ENCODE measurements at regions not wholly inside any gene's neighbourhood (a gene's known extent, or its start where the extent isn't known, plus 50 kb on each side); places are given as distances from the start of the nearest gene placed in this dataset.

DNA sequence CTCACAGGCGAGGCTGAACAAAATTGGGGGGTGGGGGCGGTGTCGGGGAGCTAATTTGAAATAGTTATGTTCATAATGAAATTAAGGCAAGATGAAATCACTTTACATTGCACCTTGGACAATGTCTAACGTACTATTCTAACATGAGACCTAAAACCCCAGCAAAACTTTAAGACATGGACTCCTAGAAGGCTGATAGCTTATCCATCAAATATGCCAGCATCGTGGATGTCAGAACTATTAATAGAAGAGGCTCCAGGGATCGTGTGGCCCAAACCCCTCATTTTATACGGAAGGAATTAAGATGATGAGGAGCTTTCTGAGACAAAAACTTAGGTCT is 279.6 kb downstream of the SOX9 start:
- no peak overlapping the region for H3K4me3 ChIP-seq (ENCODE audit: low read depth, low read length)
- no peak for DNase-seq (ENCODE audit: low read depth)
- TF ChIP-seq, protein P1, sequence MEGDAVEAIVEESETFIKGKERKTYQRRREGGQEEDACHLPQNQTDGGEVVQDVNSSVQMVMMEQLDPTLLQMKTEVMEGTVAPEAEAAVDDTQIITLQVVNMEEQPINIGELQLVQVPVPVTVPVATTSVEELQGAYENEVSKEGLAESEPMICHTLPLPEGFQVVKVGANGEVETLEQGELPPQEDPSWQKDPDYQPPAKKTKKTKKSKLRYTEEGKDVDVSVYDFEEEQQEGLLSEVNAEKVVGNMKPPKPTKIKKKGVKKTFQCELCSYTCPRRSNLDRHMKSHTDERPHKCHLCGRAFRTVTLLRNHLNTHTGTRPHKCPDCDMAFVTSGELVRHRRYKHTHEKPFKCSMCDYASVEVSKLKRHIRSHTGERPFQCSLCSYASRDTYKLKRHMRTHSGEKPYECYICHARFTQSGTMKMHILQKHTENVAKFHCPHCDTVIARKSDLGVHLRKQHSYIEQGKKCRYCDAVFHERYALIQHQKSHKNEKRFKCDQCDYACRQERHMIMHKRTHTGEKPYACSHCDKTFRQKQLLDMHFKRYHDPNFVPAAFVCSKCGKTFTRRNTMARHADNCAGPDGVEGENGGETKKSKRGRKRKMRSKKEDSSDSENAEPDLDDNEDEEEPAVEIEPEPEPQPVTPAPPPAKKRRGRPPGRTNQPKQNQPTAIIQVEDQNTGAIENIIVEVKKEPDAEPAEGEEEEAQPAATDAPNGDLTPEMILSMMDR (IDR thresholded peaks at IDR 0.05; ENCODE audit: control insufficient read depth, extremely low read depth, insufficient read depth), result no peak

DNA sequence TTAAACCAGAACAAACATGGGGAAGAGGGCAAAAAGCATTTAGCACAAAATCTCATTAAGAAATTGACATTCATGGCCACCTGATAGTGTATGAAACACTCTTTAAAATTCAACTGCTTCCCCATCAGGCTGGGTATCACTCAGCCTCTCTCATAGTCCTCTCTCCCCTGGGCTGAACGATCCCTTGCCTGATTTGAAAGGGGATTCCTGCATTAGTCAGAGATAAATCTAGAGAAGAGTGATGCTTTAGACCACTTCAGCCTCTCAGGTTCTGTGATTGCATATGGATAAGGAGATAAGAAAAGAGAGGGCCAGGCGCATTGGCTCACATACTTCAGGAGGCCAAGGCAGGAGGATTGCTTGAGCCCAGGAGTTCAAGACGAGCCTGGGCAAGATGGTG is 280.0 kb downstream of the SOX9 start:
- no peak for DNase-seq (ENCODE audit: low read depth)
- TF ChIP-seq, protein P1 (IDR thresholded peaks at IDR 0.05; ENCODE audit: control insufficient read depth, extremely low read depth, insufficient read depth), result no peak
- no peak overlapping the region for H3K4me3 ChIP-seq (ENCODE audit: low read depth, low read length)

DNA sequence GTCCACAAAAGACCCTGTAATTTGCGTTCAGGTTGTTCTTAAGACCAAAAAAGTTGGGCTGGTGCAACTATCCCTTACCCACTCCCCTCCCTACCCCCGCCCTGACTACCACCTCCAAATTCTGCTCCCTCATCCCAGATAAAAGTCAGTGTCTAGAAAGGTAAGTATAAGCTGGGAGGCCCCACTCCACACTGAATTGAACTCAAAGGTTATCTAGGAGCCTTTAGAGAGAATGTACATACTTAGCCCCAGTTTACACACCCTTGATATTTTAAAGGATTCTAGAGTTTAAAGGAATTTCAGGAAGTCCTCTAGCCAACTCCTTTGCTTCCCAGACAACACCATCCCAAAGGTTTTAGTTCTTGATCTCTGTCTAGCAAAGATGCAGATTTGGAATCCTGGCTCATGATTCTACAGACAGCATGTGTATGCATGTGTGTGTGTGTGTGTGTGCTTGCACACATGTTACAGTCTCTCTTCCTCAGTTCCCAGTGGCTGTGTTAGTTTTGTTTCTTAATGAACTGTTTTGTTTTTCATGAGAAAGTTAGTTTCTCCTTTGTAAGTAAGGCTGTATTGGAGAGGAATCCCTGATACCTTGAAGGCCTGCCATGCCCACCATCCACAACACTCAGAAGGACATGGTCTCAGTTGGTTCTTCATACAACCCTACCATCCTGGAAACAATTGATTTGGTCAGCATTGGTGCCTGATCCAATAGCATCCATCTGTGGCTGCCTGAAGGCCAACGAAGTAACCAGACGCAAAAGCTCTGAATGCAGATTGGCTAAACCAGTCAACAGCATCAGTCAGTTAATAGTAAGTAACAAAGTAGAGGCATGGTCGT is 281.3 kb downstream of the SOX9 start:
- H3K4me3 ChIP-seq (ENCODE audit: low read depth, low read length), result no peak overlapping the region
- TF ChIP-seq, protein P1 (IDR thresholded peaks at IDR 0.05; ENCODE audit: control insufficient read depth, extremely low read depth, insufficient read depth), result no peak
- no peak for DNase-seq (ENCODE audit: low read depth)

DNA sequence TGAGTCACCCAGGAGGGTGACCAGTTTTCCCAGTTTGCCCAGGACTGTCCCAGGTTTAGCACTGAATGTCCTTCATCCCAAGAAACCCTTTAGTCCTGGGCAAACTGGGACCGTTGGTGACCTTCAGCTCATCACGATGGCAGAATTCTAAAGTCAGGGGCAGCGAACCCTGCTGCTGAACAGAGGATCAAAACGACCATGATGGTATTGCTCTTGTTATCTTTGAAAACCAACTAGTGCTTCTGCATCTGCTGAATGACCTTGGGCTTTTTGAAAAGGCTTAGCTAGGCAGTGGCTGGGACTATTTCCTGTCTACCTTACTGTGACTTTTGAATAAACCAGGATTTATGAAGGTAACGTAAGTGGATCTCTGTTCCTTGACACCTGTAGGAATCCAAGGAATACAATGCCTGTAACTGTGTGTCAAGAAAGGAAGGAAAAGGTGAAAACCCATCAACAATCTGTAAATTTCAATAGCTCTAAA is 281.9 kb downstream of the SOX9 start:
- DNase-seq (ENCODE audit: low read depth), result no peak
- H3K4me3 ChIP-seq (ENCODE audit: low read depth, low read length), result no peak overlapping the region

DNA sequence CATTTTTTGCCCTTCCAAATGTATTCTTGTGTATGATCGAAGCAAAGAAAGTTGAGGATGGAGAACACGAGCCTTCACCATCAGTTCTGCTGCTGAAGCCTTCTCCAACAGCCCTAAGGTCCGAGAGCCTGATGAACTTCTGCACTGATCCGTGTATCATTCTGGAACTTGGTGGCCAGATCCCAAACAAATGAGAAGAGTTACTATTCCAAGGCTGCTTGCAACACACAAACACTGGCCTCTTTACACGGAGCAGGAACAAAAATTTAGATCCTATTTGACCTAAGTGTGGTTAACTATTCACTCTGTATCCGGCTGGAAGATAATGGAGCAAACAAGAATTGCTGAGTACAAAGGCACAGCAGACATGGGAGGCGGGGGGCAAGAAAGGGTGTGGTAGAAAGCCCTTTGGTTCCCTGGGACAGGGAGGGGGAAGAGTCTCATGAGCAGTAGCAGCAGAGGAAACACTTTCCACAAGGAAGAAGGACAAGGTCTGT is 282.9 kb downstream of the SOX9 start:
- H3K4me3 ChIP-seq (ENCODE audit: low read depth, low read length), result no peak overlapping the region
- no peak for DNase-seq (ENCODE audit: low read depth)
- TF ChIP-seq, protein P1 (IDR thresholded peaks at IDR 0.05; ENCODE audit: control insufficient read depth, extremely low read depth, insufficient read depth), result no peak

More for the DNA sequence above, 281.9 kb downstream of the SOX9 start:
- TF ChIP-seq, protein P1 (IDR thresholded peaks at IDR 0.05; ENCODE audit: control insufficient read depth, extremely low read depth, insufficient read depth), result no peak

DNA sequence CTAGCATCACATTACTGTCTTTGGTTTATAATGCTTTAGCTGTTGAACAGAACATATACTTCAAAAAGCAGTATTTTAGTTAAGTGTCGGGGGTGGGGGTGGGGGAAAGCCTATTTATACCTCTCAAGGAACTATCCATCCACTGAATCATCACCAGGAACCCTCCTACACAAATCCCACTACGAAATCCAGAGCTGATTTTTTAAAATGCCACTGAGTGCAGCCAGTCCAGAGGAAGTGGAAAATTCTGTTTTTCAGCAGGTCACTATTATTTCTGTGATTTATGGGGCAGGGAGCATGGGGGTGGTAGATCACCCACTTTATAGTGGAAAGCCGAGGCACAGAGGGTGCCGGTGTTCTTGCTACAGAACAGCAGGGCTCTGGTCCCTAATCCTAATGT is 284.1 kb downstream of the SOX9 start:
- no peak overlapping the region for H3K4me3 ChIP-seq (ENCODE audit: low read depth, low read length)
- TF ChIP-seq, protein P1 (IDR thresholded peaks at IDR 0.05; ENCODE audit: control insufficient read depth, extremely low read depth, insufficient read depth), result no peak
- DNase-seq (ENCODE audit: low read depth), result no peak

Measured in LNCaP clone FGC (cell line).